ENCODE measurements at regions not wholly inside any gene's neighbourhood (a gene's known extent, or its start where the extent isn't known, plus 50 kb on each side); places are given as distances from the start of the nearest gene placed in this dataset.

- TF ChIP-seq POLR2A (IDR thresholded peaks at IDR 0.05) (no peak), CTCF (IDR thresholded peaks at IDR 0.05) (no peak)
Observed at GRCh38 chr3:95645291-95645690, 1169.1 kb upstream of the EPHA6 start.
